ENCODE measurements at regions not wholly inside any gene's neighbourhood (a gene's known extent, or its start where the extent isn't known, plus 50 kb on each side); places are given as distances from the start of the nearest gene placed in this dataset.

GRCh38 chr12:125221602-125222001 is 156.4 kb downstream of the AACS start:
- DNase-seq (ENCODE audit: low spot score in 2 of 2) = no peak
- no peak for FAIRE-seq

DNA sequence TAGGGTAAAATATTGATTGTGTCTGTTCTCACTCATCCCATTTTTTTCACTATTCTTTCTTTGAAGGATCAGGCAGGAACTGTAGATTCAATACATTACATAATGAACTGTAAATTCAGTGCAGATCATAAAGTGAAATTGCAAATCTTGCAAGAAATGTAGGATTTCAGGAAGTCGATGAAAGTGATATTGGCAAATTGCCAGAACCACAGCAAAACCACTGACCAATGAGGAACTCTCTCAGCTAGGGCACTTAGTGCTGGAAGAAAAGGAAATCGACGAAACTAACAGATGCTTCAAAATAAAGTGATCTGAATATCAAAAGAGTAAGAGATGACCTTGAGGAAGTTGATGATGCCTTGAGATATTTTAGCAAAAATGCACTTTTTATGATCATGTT is 157.6 kb downstream of the AACS start:
- no peak for FAIRE-seq

DNA sequence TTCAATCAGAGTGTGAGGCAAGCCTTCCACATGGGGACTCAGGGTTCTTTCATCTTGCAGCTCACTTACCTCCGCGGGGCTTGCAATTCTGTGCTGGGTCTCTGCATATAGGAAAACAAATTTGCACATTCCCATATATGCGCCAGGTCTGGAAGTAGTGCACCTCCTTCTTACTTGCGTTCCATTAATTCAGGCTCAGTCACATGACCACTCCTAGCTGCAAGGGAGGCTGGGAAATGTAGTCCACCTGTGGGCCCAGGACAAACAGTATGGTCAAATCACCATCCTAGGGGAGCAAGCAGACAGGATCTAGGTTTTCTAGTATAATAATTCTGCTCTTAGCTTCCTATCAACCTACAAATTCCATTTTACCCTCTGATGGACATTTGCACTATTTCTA is 160.4 kb downstream of the AACS start:
- FAIRE-seq = no peak
- no peak for DNase-seq (ENCODE audit: low spot score in 2 of 2)

More for the DNA sequence above, 157.6 kb downstream of the AACS start:
- DNase-seq (ENCODE audit: low spot score in 2 of 2) = no peak

DNA sequence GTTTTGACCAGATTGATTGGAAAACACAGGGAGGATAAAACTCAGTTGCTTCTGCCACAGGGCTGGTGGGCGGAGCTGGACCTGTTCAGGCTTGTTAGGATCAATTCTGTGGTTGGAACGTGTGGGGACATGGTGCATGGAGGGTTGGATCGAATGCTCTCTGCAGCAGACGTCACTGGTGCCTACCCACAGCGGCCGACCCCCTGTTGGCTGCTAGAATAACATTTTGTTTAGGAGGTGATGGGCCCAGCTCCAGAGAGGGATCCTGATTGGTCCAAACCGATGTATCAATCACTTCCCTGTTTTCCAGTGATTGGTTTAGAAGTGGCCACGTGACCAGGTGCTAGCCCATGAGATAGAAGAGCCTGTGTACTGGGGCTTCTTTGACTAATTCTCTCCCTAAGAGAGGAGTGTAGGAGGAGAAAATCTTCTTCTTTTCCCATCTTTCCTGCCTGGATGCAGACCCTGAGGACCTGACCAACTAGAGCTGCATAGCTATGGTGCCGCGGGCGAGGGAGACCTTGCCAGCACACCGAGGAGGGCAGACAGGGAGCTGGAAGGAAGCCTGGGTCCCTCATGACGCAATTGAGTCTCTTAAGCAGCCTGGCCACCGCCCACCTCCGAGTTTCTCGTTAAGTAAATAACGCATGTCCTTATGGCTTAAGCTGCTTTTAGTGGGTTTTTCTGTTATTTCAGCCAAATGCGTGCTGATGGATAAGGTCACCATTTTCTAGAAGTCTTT is 163.5 kb downstream of the AACS start:
- no peak for FAIRE-seq
- DNase-seq (ENCODE audit: low spot score in 2 of 2) = no peak

- FAIRE-seq (no peak), DNase-seq (ENCODE audit: low spot score in 2 of 2) (no peak)
These were observed 164.8 kb downstream of the AACS start for GRCh38 chr12:125229878-125230530.

DNA sequence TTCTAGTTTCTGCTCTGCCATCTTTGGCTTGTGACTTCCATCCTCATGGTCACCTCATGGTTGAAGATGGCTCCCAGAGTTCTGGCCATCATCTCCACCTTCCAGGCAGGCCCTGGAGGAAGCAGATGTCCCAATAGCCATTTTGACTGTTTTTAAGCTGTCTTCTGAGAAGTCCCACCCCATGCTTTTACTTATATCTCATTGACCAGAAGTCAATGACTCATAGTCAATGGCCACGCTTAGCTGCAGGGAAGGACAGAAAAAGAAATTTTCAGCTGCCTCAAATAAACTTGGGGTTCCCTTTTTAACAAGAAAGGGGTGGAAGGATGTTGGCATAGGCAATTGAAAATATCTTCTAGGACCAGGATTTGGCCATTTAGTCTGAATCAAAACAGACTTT is 168.1 kb downstream of the AACS start:
- DNase-seq (ENCODE audit: low spot score in 2 of 2) (no peak), FAIRE-seq (no peak)

- FAIRE-seq = no peak
- no peak for DNase-seq (ENCODE audit: low spot score in 2 of 2)
These were observed 174.3 kb downstream of the AACS start for GRCh38 chr12:125239563-125239962.

DNA sequence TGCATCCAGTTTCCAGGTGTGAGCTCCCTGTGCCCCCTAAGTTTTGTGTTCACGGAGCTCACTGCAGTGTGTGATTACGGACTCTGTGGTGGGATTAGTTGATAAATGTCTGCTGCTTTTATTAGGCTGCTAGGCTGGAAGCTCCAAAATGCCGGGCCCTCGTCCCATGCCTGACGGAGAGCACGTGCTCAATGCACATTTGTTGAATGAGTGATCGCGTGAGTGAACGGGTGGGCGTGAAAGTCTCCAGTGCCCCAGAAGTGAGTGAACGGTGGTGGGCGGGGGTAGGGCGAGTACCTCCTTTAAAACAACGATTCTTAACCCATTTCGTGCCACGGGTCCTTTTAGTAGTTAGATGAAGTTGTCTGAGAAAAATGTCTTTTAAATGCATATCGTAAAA is 175.5 kb downstream of the AACS start:
- no peak for FAIRE-seq

GRCh38 chr12:125243811-125244210 is 178.6 kb downstream of the AACS start:
- no peak for FAIRE-seq
- no peak for DNase-seq (ENCODE audit: low spot score in 2 of 2)

More for the DNA sequence above, 175.5 kb downstream of the AACS start:
- DNase-seq (ENCODE audit: low spot score in 2 of 2) = no peak

- FAIRE-seq (no peak), DNase-seq (ENCODE audit: low spot score in 2 of 2) (no peak)
These were observed 179.1 kb downstream of the AACS start for GRCh38 chr12:125244338-125244737.

DNA sequence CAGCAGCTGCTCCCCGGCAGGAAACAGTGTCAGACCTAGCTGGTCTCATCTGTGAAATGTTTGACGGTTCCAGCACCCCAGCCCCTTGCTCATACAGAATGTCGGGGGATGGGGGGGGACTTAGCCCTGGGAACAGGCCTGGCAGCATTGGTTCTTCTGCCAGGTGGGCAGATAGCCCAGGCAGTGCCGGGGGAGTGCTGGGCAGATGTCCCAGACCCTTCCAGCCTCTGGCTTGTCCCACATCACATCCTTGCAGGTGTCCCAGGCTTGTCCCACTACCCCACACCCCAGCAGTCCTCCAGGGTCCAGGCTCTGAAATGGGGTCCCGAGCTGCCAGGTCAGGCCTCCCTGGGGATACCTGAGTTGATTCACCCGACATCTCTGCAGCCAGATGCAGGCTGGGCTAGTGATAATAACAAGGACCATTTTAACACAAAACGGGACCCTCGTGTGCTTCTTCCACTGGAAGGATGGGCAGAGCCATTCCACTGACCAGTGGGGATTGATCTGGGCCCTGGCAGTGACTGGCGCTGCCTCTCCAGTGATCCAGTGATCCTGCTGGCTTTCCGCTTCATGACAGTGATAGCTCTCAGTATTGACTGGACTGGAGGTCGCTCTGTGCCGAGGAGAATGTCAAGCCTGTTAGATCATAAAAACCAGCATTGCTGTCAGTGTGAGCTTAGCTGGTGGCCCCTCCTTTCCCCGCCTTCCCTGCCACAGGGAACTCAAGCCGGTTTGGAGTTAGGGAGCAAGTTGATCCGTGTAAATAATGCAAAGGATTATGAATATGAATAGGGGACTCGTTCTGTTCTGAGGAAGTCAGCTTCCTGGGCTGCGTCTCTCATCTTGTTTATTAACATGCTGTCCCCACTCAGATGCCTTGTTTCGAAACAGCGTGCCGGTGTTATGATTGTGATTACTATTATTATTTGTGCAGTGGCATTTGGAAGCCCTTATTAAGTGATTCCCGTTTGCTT is 180.6 kb downstream of the AACS start:
- no peak for DNase-seq (ENCODE audit: low spot score in 2 of 2)
- FAIRE-seq = no peak

- no peak for FAIRE-seq
- DNase-seq (ENCODE audit: low spot score in 2 of 2) = no peak
These were observed 182.2 kb downstream of the AACS start for GRCh38 chr12:125247477-125247876.

DNA sequence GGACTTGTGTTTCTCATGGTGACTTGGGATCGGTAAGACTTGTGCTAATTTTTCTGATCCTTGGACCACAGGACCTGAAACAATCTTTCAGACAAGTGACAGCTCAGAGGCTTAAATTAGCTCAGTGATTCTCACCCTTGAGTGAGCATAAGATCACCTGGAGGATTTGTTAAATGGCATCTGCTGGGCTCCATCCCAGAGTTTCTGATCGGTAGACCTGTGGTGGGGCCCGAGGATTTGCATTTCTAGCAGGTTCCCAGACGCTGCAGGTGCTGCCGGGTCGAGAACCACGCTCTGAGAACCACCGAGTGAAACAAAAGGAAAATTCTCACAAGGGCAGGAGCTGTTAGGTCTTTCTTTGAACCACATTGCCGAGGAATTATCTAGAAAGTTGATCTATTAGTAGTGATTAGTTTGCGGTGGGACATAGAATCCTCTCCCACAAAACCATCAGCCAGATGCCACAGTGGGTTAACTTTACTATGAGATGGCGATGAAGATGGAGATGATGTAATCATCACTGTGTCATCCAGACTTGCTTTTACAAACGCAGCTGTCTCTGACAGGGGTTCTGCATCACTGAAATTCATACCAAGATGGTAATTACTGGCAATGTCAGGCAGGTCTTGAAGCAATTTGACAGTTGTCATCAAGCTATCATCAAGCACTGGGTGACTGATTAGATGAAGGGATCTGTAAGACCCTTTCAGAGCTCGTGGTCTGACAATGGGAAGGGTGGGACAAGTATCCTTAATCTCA is 184.0 kb downstream of the AACS start:
- no peak for FAIRE-seq
- no peak for DNase-seq (ENCODE audit: low spot score in 2 of 2)

DNA sequence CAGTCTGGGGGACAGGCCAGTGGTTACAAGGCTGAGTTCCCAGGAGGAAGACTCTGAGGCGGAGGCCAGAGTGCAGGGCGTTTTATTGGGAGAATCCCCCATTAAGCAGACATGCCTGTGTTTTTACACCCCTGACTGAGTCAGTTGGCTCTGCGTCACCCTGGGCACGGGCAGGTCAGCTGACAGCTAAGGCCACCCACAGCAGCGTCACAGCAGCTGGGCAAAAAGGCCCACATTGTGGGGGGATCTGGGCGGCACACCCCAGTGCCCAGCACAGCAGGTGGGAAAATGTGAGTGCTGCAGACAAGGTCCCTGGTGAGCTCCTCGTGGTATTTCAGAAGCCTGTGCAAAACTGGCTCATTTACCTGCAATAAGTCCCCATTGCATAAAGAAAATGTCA is 184.7 kb downstream of the AACS start:
- no peak for DNase-seq (ENCODE audit: low spot score in 2 of 2)
- no peak for FAIRE-seq

DNA sequence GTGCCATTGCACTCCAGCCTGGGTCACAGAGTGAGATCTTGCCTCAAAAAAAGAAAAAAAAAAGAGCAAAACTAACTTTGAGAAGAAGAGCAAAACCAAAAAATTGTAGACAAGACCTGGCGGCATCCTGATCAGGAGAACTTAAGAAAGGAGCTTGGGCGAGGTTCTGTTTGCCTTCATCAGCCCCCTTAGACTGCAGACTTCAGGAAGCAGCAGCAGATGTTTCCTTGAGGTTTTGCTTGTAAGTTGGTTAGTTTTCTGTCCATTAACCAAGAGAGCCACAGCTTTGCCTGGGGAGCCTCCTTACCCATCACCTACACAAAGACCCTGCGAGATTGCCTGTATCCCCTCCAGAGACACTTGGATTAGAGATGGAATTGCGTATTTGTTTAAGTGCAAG is 189.0 kb downstream of the AACS start:
- no peak for DNase-seq (ENCODE audit: low spot score in 2 of 2)
- FAIRE-seq = no peak

DNA sequence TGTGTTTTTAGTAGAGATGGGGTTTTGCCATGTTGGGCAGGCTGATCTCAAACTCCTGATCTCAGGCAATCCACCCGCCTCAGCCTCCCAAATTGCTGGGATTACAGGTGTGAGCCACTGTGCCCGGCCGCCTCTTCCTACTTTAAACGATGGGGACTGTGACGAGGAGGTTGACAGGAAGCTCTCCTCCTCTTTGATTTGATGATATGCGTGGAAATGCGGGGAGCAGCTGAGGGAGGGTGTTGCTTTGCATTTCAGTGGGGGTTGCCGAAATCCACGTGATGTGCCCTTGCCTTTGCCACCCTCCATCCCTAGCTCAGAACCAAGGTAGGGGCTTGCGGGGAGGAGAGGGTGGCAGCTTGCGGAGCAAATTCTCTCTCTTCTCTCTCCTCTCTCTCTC is 189.6 kb downstream of the AACS start:
- FAIRE-seq = no peak
- DNase-seq (ENCODE audit: low spot score in 2 of 2) = no peak

DNA sequence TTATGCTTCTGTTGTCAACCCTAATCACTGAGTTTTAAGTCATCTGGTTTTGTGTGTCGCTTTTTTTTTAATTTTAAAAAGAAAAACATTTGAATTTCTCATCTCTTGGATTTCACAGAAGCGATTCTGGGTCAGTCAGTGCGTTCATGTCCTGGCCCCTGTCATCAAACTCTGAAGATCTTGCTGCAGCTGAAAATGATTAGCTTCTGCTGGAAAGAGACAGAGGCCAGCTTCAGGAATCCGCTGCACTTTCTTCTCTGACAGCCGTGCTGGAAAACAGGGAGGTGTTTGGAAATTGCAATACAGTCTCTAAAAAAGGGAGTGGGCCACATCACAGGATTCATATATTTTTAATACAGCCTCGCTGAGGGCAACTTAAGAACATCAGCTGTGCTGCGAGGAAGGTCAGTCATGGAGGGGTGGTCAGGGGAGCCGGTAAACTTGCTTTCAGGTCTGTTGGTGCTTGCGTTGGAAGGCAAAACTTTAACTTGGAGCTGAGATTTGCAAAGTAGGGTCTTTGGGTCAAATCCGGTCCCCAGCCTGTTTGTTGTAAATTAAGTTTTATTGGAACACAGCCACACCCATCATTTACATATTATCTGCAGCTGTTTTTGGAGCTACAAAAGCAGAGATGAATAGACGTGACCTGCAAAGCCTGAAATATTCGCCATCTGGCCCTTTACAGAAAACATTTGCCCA is 190.8 kb downstream of the AACS start:
- DNase-seq (ENCODE audit: low spot score in 2 of 2) (no peak), FAIRE-seq (no peak)

- DNase-seq (ENCODE audit: low spot score in 2 of 2) (no peak), FAIRE-seq (no peak)
These were observed 191.3 kb downstream of the AACS start for GRCh38 chr12:125256634-125256936.

- DNase-seq (ENCODE audit: low spot score in 2 of 2) = no peak
- no peak for FAIRE-seq
These were observed 194.1 kb downstream of the AACS start for GRCh38 chr12:125259178-125259867.

Data from frontal cortex (tissue), 3 donors.